HepG2 (cell line): ENCODE measurements at regions not wholly inside any gene's neighbourhood (a gene's known extent, or its start where the extent isn't known, plus 50 kb on each side); places are given as distances from the start of the nearest gene placed in this dataset.

ENCODE experiments used
- CTCF ChIP-seq: sonication (generic); formaldehyde crosslinking; IDR thresholded peaks from 2 replicates; pipeline ENCODE4 v1.5.0; 2020; ENCODE audit warnings: mild to moderate bottlenecking, missing genetic modification reagents, moderate library complexity
- E2F2 ChIP-seq: sonication (generic); formaldehyde crosslinking; IDR thresholded peaks from 2 replicates; pipeline ENCODE4 v1.4.0; 2020; ENCODE audit warnings: missing genetic modification reagents, borderline replicate concordance
- MAFK ChIP-seq, 2 experiments: IDR thresholded peaks in 1 of 2; conservative IDR thresholded peaks in 1 of 2; 2 replicates each; pipeline ENCODE4 v1.6.1; 2011; ENCODE audit warnings: improper control_type of control experiment in 2 of 2, low read length in 2 of 2
- ZBTB10 ChIP-seq: sonication (generic); formaldehyde crosslinking; IDR thresholded peaks from 2 replicates; pipeline ENCODE4 v1.4.0; 2020; ENCODE audit warnings: missing genetic modification reagents, borderline replicate concordance
- ZBTB21 ChIP-seq: sonication (generic); formaldehyde crosslinking; IDR thresholded peaks from 2 replicates; pipeline ENCODE4 v1.4.0; 2020; ENCODE audit warnings: missing genetic modification reagents

- TF ChIP-seq E2F2 (no peak), ZBTB21 (CRISPR knock-in tag) (no peak), ZBTB10 (CRISPR knock-in tag) (no peak), MAFK (conservative IDR thresholded peaks at IDR 0.05 in 1 of 2, IDR thresholded peaks at IDR 0.05 in 1 of 2; ENCODE audit: low read length in 2 of 2) (no peak), CTCF (CRISPR knock-in tag) (no peak)
Measured at GRCh38 chr3:106161246-106161645, 292.4 kb upstream of the CBLB start.
